GM21576 (cell line): ENCODE measurements at regions not wholly inside any gene's neighbourhood (a gene's known extent, or its start where the extent isn't known, plus 50 kb on each side); places are given as distances from the start of the nearest gene placed in this dataset.

Source experiments
- ATAC-seq: cut with Tn5 transposase; IDR thresholded peaks from one replicate; pipeline ENCODE4 v1.9.1; 2021; ENCODE audit warnings: mild to moderate bottlenecking, moderate library complexity; ENCODE audit not compliant: unreplicated experiment

DNA sequence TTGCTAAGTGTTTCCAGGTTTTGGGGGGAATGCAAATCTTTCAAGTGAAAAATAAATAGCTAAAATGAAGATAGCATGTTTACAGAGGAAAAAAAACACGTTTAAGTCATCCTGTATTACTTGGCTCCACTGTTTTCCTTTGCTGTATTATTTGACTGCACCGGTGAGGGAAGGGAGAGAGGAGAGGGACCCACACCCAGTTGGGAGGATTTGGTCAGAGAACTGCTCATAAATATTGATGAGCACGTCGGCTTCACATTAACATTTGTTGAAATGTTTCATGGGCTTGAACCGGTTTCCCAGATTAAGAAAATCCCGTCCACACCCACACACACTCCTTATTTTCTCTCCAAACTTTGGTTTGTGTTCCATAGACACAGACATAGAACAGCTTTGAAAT lies 493.8 kb upstream of the MGMT start:
- ATAC-seq: no peak

DNA sequence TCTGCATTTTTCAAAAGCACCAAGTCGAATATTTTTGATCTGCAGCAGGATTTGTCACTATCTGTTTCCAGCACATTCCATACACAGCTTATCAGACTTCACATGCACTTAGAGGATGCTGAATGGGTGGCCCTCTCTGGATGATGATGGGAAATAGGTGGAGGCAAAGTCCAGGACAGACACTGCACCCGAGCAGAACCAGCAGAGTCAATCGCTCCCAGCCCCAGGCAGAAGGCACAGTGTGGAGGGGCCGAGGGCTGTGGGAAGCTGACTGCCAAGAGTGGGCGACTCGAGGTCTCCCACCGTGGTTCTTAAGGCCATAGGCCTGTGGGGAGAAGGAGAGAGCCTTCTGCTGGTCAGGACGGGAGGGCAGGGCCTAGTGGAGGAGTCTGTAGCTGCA lies 490.2 kb upstream of the MGMT start:
- no peak for ATAC-seq

DNA sequence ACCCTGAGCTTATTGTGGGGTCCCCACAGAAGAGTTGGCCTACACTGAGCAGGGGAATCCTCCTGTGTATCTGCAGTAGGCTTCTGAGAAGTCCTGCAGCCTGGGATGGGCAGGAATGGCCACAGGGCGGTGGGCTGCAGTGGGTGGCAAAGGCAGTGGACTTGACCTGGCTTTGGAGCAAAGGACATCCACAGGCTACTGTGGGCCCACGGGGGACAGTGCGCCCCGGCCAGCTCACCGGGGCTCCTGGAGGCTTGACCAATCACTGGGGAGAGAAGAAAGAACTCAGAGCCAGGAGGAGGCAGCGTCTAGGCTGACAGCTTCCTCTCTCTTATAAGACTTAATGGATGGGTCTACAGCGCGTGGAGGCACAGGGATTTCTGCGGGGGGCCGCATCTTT lies 488.8 kb upstream of the MGMT start:
- no peak for ATAC-seq

DNA sequence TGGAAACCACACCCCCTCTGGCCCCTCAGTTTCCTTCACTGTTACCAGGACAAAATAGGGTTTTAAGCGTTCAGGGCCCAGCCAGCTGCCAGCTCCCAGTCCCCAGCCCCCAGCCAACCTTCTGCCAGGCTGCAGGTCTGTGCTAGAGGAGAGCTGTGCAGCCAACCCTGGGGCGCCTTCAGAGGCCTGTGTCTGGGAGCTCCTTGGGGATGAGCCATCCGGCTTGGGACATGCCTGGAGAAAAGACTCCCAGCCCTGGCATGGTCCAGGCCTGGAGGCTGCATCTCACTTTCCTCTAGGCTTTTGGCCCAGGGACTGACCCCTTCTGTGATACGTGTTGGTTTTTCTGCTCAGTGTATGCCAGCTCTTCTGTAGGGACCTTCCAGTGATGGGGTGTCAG lies 487.6 kb upstream of the MGMT start:
- no peak for ATAC-seq

DNA sequence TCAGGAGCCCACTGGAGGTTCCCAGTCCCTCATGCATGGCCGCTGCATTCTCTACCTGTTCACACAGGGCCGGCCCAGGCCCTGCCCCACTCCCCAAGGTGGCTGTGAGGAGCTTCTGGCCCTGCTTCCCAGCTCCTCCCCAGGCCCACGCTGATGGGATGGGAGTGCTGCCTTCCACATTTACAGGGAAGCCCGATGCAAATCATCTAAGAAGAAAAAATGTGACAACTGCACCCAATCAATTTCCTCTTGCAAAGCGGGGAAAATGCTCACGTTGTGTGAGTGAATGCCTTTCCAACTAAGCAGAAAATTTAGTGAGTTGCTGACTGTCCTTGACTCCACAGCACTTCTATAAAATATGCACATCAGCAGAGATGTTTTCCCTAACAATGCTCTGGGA lies 485.8 kb upstream of the MGMT start:
- ATAC-seq: no peak

DNA sequence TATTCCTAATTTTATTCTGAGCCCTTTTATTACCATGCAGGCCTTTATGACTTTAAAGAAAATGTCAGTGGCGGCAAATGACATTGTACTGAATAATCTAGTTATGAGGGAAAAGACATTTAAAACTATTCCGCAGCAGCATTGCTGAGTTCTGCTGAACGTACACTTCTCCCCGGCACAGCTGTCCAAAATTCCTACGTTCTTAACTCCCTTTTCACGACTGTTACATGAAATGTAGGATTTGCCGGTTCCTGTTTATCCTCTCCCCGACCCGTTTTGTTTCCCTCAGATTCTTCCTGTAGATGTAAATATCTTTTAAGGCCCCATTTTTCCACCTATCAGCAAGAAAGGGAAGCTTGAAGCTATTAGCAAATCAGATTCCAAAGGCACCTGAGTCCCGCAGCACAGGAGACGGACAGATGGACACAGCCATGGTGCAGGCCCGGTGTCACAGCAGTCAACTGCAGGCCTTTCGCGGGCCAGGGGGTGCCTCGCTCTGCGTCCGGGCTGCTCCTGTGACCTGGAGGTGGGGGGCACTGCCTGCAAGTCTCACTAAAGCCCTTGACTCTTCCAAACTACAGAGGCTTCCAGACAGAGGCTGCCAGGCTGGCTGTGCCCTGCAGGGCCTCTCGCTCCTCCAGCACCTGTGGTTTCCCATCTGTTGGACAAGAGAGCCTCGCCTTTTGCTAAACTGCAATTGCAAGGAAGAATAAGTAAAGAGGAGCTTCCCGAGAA lies 485.0 kb upstream of the MGMT start:
- ATAC-seq: no peak

DNA sequence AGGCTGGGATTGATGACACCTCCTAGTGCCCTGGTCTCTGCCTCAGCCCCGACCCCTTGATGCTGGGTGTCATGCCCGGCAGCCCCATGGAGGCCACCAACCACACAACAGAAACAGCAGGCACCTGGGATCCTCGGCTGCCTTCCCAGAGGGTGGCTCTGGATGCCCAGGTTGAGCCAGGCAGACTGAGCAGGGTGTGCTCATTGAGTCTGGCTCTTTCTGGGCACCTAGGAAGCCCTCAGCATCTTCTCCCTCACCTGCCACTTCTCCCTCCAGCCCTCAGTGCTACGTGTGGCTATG lies 484.5 kb upstream of the MGMT start:
- ATAC-seq: no peak

DNA sequence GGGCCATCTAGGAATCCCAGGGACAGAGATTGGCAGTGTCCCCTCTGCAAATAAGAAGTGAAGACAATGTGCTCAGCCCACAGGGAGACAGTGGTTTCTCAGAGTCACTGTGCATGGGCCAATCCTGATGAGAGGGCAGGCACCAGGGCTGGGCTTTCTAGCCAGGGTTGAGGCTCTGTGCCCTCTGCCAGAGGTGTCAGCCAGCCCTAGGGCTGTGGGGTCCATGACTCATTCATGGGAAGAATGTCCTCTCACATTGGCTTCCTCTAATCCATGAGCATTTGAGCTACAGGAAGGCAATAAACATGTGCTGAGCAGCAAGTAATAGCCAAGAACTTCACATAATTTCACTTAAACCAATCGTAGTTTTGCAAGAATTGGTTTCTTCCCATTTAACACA lies 482.0 kb upstream of the MGMT start:
- ATAC-seq: no peak

DNA sequence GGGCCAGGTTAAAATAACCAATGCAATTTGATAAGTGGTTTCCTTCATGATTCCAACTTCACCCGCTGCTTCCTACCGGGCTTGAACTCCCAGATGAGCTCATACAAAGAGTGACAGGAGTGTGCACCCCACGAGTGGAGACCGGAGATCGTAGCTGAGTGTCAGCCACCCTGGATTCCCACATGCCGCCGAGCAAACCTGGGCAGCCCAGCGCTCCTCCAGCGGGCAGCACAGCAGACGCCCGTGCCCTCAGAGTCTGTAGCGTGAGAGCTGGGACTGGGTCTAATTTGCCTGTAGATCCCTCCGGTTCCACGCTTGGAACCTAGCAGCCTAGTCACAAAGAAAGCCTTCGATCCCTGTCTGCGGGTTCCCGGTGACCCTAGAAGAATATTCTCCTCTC lies 476.1 kb upstream of the MGMT start:
- ATAC-seq: no peak

DNA sequence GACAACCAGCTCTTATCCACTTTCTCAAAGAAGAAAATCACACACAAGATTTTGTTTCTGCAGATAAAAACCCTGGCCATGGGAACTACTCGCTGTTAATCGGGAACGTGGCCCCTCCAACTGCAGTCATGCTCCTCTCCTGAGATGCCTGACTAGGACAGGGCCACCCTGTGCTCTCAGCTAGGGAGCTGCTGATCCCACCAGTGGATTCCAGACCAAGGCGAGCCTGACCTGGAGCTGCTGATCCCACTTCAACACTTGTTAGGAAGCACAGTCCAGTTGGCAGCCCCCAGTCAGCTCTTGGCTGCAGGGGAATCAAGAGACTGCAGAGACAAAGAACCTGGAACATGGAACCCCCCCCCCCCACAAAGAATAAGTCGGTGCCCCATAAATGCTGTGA lies 474.3 kb upstream of the MGMT start:
- no peak for ATAC-seq

DNA sequence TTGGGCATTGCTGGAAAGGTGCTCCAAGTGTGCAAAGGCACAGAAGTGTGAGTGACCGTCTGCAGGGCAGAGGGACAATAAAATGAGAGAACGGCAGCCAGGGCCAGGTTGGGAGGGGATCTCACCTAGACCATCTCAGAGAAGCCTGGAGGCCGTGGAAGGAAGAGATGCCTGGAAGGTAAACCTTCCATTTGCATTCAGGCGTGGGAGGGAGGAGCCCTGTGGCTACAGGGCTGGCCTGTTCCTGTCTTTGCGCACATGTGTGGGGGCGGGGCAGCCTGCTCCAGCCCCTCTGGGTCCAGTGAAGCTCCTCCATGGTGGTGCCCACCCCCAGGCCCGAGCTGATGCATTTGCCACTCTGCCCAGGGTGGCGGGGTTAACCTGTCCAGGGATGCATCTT lies 473.6 kb upstream of the MGMT start:
- no peak for ATAC-seq

DNA sequence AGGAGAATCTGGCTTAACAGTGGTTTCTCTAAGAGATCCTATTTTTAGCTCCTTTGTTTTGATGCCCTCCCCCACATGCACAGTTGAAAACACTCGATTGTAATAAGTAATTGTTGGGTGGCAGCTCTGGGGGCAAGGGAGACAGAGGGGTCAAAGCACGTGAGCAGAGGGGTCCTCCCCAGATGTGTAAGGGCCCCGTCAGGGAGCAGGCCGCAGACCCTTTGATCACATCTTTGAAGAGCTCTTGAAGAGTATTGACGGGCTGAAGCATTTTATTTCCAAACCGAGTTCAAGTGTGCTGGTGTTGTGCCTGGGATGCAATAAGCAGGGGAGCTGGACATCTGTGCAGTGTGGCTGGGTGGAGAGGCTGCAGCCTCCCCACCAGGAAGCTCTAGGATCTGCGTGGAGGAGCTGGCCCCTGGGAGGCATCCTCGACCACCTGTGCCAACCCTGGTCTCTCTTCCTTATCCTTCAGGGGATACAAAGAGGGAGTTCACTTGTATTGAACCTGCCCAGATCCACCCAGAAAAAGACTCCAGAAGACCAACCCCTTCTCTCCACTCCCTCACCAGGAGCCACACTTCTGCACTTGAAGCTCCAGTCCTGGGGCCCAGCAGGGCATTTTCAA lies 473.0 kb upstream of the MGMT start:
- no peak for ATAC-seq

DNA sequence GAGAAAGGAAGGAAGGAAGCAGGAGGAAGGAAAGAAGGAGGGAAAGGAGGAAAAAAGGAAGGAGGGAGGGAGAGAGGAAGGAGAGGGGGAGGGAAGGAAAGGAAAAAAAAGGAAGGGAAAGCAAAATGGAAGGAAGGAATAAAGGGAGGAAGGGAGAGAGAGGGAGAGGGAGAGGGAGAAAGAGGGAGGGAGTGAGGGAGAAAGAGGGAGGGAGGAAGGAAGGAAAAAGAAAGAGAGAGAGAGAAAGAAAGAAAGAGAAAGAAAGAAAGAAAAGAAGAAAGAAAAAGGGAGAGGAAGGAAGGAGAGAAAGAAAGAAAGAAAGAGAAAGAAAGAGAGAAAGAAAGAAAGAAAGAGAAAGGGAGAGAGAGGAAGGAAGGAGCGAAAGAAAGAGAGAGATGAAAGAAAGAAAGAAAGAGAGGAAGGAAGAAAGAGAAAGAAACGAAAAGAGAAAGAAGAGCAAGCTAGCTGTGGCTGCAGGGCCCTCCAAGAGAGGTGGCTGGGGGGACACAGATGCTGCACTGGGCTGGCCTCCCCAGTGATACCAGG lies 472.4 kb upstream of the MGMT start:
- ATAC-seq: no peak

DNA sequence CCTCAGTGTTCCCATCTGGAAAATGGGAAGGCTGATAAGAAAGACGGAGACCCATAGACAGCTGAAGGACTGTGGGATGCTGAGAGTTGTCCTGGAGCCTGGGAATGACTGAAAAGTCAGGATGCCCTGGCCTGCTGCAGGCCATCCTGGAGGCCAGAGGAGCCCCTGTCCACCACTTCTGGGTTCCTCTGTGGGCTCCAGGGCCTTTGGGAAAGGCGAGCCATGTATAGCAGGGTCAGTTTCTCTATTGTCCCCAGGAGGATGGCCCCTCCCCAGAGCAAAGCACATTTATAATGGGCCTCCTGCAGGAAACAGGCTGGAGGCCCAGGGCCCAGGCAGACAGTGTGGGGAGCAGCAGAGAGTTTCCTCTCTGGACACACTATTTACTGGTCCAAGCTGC lies 471.4 kb upstream of the MGMT start:
- ATAC-seq: no peak

DNA sequence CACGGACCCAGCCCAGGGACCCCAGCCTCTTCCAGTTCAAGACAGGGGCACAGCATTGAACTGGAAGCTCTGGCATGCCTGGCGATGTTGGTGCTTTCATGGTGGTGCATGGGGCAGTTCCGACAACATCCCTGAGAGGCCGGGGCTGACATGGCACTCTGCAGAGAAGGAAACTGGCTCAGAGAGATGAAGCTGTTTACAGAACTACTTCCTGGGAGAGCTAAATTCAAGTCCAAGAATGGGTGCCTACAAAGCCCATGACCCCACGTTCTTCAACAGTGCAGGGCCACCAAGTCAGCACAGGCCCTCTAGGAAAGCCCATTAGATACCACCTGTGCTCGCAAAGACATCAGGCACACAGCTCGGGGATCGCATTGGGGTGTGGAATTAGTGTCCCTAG lies 470.9 kb upstream of the MGMT start:
- no peak for ATAC-seq

DNA sequence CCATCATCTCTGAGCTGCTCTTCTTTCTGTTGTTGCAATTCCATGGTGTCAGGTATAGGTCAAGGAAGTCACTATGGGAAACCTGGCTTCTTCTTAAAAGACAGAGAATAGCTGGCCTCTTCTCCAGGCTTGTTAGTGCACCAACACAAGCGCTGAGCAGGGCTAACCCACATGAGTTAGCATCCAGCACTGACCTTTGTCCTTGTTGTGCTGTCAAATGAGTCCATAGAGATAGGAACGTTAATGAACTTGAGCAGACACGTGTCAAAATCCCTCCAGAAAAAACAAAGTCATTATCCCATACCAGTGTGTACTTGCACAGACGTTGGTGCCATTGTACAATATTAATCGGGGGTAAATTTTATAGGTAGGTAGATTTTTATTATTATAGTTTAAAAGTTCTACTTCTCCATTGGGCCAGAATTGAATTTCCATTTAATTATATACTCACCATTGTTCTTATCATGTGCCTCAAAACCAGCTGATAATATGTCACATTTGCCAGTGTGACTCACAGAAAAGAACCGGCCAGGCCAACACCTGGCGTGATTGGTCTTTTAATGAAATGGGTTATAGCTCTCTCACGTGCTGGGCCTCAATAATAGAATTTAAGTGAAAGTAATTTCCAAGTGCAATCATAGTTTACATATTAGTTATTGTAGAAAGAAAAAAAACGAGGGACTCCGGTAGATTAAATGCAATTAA lies 468.8 kb upstream of the MGMT start:
- ATAC-seq: no peak

DNA sequence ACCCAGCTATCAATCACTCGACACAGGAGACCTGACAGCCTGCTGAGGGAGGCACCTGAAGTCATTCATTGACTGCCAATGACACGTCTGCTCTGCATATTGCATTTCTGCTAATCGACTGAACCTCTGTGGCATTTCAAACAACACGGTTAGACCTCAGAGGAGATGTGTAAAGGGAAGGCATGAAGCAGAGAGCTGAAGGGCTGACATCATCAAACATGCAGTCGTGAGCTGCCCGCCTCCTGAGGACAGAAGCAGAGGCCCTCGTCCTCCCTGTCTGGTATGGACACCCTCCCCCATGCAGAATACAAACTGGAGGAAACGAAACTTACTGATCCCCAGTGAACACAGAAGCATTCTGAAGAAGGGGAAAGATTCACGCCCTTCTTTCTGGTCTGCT lies 462.6 kb upstream of the MGMT start:
- no peak for ATAC-seq

DNA sequence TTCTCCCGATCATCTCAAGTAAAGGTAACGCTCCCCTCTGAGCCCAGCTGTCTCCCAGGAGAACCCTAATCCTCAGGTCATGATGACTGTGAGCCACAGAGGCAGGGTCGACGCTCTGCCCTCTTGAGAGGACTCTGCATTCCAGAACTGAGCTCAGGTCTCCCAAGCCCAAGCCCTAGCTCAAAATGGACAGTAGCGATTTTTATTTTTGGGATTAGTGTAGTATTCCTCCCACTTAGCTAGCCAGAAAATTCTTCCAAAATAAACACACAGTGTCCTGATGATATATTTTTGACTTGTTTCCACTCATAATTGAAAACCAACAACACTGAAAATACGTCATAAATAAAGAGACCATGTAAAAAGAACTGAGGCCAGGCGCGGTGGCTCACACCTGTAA lies 462.0 kb upstream of the MGMT start:
- no peak for ATAC-seq

DNA sequence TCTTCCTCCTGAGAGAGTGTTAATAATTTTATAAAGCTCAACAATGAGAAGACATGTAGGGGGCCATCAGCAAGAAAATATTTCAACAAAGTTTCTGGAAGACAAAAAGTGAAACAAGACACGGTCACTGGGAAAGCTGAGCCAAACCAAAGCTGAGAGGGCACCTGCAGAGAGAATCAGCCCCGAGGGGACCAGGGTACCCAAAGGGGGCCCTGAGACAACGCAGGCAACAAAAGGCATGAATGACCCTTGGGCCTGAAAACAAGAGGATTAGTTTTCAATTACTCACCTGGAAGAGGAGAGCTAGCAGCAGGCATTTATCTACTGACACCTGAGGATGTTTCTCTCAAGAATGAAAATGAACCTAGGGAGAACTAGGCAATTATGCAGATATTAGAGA lies 461.2 kb upstream of the MGMT start:
- no peak for ATAC-seq

DNA sequence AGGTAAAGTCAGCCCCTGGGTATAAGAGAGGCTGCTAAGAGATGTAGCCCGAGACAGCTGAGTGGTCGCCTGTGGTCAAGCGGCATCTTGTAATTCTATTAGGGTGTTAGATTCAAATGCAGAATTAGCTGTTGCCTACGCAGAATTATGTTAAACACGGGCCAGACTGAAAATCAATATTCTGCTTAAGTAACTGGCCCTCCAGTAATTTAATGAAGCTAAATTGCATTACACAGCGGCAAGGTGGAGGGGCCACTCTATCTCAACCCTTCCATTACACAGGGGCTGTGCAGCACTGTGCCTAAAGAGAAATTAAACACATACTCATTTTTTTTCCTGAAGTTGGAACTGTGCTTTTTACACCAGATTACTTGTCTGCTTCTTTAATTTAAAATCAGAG lies 448.5 kb upstream of the MGMT start:
- no peak for ATAC-seq

DNA sequence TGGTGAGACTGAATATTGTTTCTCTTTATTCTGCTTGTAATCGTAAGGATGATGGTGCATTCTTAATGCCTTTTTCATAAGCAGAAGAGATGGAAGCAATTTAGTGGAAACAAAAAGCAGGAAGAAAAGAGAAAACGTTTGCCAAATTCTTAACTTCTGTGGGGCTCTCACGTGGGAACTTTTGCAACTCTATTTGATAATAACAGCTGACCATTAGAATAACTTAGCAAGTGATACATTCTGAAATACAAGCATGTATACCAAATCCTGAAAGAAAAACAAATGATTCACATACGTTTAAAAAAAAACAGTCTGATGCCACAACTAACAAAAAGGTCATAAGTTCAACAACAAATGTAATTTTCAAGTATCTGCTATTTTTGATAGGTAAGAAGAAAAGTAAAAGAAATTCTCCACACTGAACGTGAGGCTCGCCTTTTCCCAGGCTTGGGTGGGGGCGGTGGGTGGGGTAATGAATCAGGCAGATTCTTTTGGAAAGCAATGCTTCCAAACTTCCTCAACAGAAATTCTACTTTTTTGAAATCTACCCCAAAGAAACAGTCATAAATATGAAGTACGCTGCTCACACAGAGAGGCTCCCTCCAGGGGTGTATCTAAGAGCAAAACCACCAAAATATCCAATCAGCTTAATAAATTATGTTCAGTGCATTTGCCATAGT lies 446.2 kb upstream of the MGMT start:
- no peak for ATAC-seq
